SK-N-SH treated with all-trans-retinoic acid at 6 μM for 48 hours (cell line): ENCODE measurements at regions not wholly inside any gene's neighbourhood (a gene's known extent, or its start where the extent isn't known, plus 50 kb on each side); places are given as distances from the start of the nearest gene placed in this dataset.

ENCODE experiments used
- ATAC-seq: fragments of 200-7000 bp; cut with Tn5 transposase; 3 replicates; pipeline ENCODE4 v1.9.1; 2020; ENCODE audit warnings: mild to moderate bottlenecking, moderate library complexity
- BACH2 ChIP-seq: fragments of 250-450 bp; sonication (Bioruptor Pico); IDR thresholded peaks from 2 replicates; pipeline ENCODE4 v1.9.0; 2021; ENCODE audit warnings: mild to moderate bottlenecking, borderline replicate concordance
- CREB5 ChIP-seq: fragments of 250-450 bp; sonication (Bioruptor Pico); IDR thresholded peaks from 2 replicates; pipeline ENCODE4 v1.5.1; 2020; ENCODE audit warnings: low read depth, mild to moderate bottlenecking, moderate library complexity
- CSDC2 ChIP-seq: fragments of 250-450 bp; sonication (Bioruptor Pico); IDR thresholded peaks from 2 replicates; pipeline ENCODE4 v1.5.0; 2020; ENCODE audit warnings: mild to moderate bottlenecking, moderate library complexity
- ESRRG ChIP-seq: fragments of 250-450 bp; sonication (Bioruptor Pico); IDR thresholded peaks from 2 replicates; pipeline ENCODE4 v1.6.1; 2021; ENCODE audit warnings: mild to moderate bottlenecking
- GLIS3 ChIP-seq: fragments of 250-450 bp; sonication (Bioruptor Pico); IDR thresholded peaks from 2 replicates; pipeline ENCODE4 v1.5.0; 2020; ENCODE audit warnings: mild to moderate bottlenecking, moderate library complexity
- ISL1 ChIP-seq: fragments of 250-450 bp; sonication (Bioruptor Pico); IDR thresholded peaks from 2 replicates; pipeline ENCODE4 v2.1.2; 2022; ENCODE audit warnings: mild to moderate bottlenecking, moderate library complexity
- OSR1 ChIP-seq: fragments of 250-450 bp; sonication (Bioruptor Pico); IDR thresholded peaks from 2 replicates; pipeline ENCODE4 v1.8.0; 2022; ENCODE audit warnings: moderate library complexity, mild to moderate bottlenecking, inconsistent platforms
- PPARA ChIP-seq: fragments of 250-450 bp; sonication (Bioruptor Pico); IDR thresholded peaks from 2 replicates; pipeline ENCODE4 v1.5.0; 2020; ENCODE audit warnings: mild to moderate bottlenecking, borderline replicate concordance
- RARB ChIP-seq: fragments of 250-450 bp; sonication (Bioruptor Pico); IDR thresholded peaks from 2 replicates; pipeline ENCODE4 v1.8.0; 2021; ENCODE audit warnings: mild to moderate bottlenecking, moderate library complexity
- SNAI2 ChIP-seq: fragments of 250-450 bp; sonication (Bioruptor Pico); IDR thresholded peaks from 2 replicates; pipeline ENCODE4 v1.5.0; 2020; ENCODE audit warnings: mild to moderate bottlenecking, moderate library complexity
- TCF4 ChIP-seq: fragments of 250-450 bp; sonication (Bioruptor Pico); IDR thresholded peaks from 2 replicates; pipeline ENCODE4 v1.8.0; 2021; ENCODE audit warnings: mild to moderate bottlenecking, moderate library complexity, borderline replicate concordance
- TOX ChIP-seq: fragments of 250-450 bp; sonication (Bioruptor Pico); IDR thresholded peaks from 2 replicates; pipeline ENCODE4 v1.8.0; 2021; ENCODE audit warnings: mild to moderate bottlenecking, moderate library complexity, borderline replicate concordance
- ZC3H10 ChIP-seq: fragments of 250-450 bp; sonication (Bioruptor Pico); IDR thresholded peaks from 2 replicates; pipeline ENCODE4 v1.5.1; 2021; ENCODE audit warnings: mild to moderate bottlenecking, moderate library complexity
- ZFP3 ChIP-seq: fragments of 250-450 bp; sonication (Bioruptor Pico); IDR thresholded peaks from 2 replicates; pipeline ENCODE4 v1.5.0; 2020; ENCODE audit warnings: mild to moderate bottlenecking, moderate library complexity
- ZFP30 ChIP-seq: fragments of 450-650 bp; formaldehyde crosslinking; IDR thresholded peaks from 2 replicates; pipeline ENCODE4 v1.5.0; 2022; ENCODE audit warnings: mild to moderate bottlenecking, moderate library complexity
- ZNF565 ChIP-seq: fragments of 450-650 bp; formaldehyde crosslinking; conservative IDR thresholded peaks from 2 replicates; pipeline ENCODE4 v1.5.0; 2020; ENCODE audit warnings: low read depth, mild to moderate bottlenecking, moderate library complexity
- ZNF70 ChIP-seq: fragments of 450-650 bp; formaldehyde crosslinking; IDR thresholded peaks from 2 replicates; pipeline ENCODE4 v1.5.0; 2020; ENCODE audit warnings: mild to moderate bottlenecking, moderate library complexity
- ZNF8 ChIP-seq: fragments of 450-650 bp; formaldehyde crosslinking; IDR thresholded peaks from 2 replicates; pipeline ENCODE4 v1.5.0; 2020; ENCODE audit warnings: mild to moderate bottlenecking, moderate library complexity
- TF ChIP-seq, protein P1 (sequence below): fragments of 250-450 bp; sonication (Bioruptor Pico); IDR thresholded peaks from 2 replicates; pipeline ENCODE4 v1.5.0; 2020; ENCODE audit warnings: mild to moderate bottlenecking, moderate library complexity
- TF ChIP-seq, protein P2 (sequence below): fragments of 250-450 bp; sonication (Bioruptor Pico); IDR thresholded peaks from 2 replicates; pipeline ENCODE4 v1.8.0; 2020; ENCODE audit warnings: mild to moderate bottlenecking, moderate library complexity, borderline replicate concordance
- TF ChIP-seq, protein P3 (sequence below): fragments of 250-450 bp; sonication (Bioruptor Pico); IDR thresholded peaks from 2 replicates; pipeline ENCODE4 v1.8.0; 2021; ENCODE audit warnings: low read depth, mild to moderate bottlenecking, moderate library complexity, borderline replicate concordance

- TF ChIP-seq TOX (no peak), ESRRG (CRISPR knock-in tag) (no peak), ISL1 (CRISPR knock-in tag) (no peak), TCF4 (no peak), OSR1 (CRISPR knock-in tag) (no peak), BACH2 (CRISPR knock-in tag) (no peak), PPARA (CRISPR knock-in tag) (no peak), ZC3H10 (no peak), ZFP3 (CRISPR knock-in tag) (no peak), RARB (no peak), CREB5 (CRISPR knock-in tag) (no peak), ZNF70 (CRISPR knock-in tag) (no peak), ZNF8 (CRISPR knock-in tag) (no peak), GLIS3 (no peak), SNAI2 (CRISPR knock-in tag) (no peak), ZNF565 (CRISPR knock-in tag) (no peak), CSDC2 (CRISPR knock-in tag) (no peak)
- TF ChIP-seq, protein P1, sequence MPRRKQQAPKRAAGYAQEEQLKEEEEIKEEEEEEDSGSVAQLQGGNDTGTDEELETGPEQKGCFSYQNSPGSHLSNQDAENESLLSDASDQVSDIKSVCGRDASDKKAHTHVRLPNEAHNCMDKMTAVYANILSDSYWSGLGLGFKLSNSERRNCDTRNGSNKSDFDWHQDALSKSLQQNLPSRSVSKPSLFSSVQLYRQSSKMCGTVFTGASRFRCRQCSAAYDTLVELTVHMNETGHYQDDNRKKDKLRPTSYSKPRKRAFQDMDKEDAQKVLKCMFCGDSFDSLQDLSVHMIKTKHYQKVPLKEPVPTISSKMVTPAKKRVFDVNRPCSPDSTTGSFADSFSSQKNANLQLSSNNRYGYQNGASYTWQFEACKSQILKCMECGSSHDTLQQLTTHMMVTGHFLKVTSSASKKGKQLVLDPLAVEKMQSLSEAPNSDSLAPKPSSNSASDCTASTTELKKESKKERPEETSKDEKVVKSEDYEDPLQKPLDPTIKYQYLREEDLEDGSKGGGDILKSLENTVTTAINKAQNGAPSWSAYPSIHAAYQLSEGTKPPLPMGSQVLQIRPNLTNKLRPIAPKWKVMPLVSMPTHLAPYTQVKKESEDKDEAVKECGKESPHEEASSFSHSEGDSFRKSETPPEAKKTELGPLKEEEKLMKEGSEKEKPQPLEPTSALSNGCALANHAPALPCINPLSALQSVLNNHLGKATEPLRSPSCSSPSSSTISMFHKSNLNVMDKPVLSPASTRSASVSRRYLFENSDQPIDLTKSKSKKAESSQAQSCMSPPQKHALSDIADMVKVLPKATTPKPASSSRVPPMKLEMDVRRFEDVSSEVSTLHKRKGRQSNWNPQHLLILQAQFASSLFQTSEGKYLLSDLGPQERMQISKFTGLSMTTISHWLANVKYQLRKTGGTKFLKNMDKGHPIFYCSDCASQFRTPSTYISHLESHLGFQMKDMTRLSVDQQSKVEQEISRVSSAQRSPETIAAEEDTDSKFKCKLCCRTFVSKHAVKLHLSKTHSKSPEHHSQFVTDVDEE (CRISPR knock-in tag): no peak
- TF ChIP-seq, protein P2, sequence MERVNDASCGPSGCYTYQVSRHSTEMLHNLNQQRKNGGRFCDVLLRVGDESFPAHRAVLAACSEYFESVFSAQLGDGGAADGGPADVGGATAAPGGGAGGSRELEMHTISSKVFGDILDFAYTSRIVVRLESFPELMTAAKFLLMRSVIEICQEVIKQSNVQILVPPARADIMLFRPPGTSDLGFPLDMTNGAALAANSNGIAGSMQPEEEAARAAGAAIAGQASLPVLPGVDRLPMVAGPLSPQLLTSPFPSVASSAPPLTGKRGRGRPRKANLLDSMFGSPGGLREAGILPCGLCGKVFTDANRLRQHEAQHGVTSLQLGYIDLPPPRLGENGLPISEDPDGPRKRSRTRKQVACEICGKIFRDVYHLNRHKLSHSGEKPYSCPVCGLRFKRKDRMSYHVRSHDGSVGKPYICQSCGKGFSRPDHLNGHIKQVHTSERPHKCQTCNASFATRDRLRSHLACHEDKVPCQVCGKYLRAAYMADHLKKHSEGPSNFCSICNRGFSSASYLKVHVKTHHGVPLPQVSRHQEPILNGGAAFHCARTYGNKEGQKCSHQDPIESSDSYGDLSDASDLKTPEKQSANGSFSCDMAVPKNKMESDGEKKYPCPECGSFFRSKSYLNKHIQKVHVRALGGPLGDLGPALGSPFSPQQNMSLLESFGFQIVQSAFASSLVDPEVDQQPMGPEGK: no peak
- TF ChIP-seq, protein P3, sequence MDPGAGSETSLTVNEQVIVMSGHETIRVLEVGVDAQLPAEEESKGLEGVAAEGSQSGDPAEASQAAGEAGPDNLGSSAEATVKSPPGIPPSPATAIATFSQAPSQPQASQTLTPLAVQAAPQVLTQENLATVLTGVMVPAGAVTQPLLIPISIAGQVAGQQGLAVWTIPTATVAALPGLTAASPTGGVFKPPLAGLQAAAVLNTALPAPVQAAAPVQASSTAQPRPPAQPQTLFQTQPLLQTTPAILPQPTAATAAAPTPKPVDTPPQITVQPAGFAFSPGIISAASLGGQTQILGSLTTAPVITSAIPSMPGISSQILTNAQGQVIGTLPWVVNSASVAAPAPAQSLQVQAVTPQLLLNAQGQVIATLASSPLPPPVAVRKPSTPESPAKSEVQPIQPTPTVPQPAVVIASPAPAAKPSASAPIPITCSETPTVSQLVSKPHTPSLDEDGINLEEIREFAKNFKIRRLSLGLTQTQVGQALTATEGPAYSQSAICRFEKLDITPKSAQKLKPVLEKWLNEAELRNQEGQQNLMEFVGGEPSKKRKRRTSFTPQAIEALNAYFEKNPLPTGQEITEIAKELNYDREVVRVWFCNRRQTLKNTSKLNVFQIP: no peak
- TF ChIP-seq, all 23 proteins: peak for 0
- ATAC-seq: no peak
Measured at GRCh38 chr18:70620837-70621612, 332.2 kb downstream of the SOCS6 start.

DNA sequence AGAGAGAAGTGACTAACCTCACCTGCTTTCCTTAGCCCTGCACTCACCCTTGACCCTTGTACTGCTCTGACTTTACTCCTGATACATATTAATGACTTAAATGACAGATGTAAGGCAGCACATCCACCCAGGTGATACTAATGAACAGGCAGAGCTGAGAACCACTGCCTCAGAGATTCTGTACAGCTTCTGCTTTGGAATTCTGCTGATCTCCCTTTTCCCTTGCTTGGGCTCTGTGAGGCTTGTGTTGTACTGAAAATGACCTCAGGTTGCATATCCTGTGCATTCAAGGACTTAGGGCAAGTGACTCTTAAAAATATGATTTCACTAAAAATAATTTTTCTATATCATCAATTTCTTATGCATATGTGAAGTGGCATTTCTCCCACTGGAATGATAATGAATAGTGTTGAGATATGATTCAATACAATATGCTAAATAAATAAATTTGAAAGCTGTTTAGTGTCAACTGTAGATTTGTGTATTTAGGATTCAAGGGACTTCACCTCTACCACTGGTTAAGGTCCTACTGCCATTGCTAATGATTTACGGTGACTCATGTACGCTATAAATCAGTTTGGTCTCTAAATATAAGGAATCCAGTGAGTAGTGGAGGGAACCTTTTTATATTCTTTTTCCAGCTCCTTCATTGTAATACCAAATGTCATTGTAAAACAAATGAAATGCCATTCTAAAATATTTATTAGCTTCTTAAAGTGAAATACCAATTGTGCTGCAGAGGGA lies 328.3 kb downstream of the SOCS6 start:
- TF ChIP-seq ZFP30 (CRISPR knock-in tag) (no peak), PPARA (CRISPR knock-in tag) (no peak), CREB5 (CRISPR knock-in tag) (no peak), ZC3H10 (no peak)
- no peak for ATAC-seq
